GM18867 (cell line): ENCODE measurements at regions not wholly inside any gene's neighbourhood (a gene's known extent, or its start where the extent isn't known, plus 50 kb on each side); places are given as distances from the start of the nearest gene placed in this dataset.

Experiments used
- ATAC-seq: cut with Tn5 transposase; IDR thresholded peaks from one replicate; pipeline ENCODE4 v1.9.1; 2021; ENCODE audit warnings: mild to moderate bottlenecking, moderate library complexity; ENCODE audit not compliant: unreplicated experiment

DNA sequence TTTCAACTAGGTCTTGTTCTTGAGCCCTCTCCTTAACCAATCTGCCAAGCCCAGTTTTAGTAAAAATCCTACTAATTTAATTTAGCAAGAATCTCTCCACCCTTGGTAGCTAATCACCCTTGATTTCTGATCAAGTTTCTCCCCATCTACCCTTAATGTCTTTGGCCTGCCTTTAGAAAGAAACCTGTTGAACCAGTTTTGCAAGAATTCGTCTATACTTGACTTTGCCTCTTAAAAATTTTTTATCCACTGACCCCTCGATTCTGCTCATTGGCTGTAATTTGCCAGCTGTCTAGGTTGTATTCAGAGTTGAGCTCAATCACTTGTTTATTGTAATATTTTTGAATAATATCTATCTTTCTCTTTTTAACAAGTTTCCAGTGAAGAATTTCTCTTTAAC lies 1138.5 kb downstream of the CDH11 start:
- no peak for ATAC-seq

DNA sequence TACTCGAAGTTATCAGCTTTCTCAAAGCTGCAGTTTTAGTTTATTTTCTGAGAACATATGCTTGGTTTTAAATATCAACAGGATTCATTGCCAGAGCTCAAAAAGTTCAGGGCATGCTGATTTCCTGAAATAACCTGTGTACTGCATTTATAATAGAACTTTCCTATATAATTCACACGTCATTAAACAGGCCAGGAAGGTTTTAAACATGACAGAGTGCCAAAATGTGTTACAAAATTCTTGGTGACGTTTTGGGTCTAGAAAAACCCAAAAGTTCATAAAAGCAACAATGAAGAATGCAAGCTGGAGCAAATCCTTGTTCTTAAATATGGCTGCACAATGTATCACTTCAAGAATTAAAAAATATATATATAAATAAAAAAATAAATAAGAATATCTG lies 1139.1 kb downstream of the CDH11 start:
- ATAC-seq = no peak

DNA sequence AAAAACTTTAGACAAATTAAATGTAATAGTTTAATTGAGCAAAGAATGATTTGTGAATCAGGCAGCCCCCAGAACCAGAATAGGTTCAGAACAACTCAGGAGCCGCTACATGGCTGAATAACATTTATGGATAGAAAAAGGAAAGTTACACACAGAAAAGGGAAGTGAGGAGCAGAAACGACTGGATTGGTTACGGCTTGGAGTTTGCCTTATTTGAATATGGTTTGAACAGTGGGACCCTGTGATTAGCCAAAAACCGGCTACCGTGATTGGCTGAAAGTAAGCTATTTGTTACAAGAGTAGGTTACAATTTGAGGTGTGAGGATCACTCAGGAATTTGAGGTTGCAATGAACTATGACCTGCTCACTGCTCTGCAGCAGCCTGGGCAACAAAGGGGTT lies 1139.8 kb downstream of the CDH11 start:
- no peak for ATAC-seq

DNA sequence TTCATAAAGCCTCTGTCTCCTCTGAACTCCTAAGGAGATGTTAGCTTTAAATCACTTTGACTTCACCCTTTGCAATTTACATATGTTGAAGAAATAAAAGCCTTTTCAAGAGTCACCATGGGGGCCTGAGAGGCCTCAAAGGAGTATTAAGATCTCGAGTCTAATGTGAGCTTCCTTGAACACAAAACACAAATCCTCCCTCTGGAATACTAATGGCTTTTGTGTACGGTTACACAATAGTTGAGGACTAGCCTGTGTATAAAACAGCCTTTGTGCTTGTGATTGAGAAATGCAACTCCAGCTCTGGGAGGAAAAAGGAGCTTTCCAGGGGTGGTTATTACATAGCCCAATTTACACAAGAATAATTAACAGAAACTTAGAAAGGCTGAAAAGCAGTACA lies 1140.2 kb downstream of the CDH11 start:
- no peak for ATAC-seq

DNA sequence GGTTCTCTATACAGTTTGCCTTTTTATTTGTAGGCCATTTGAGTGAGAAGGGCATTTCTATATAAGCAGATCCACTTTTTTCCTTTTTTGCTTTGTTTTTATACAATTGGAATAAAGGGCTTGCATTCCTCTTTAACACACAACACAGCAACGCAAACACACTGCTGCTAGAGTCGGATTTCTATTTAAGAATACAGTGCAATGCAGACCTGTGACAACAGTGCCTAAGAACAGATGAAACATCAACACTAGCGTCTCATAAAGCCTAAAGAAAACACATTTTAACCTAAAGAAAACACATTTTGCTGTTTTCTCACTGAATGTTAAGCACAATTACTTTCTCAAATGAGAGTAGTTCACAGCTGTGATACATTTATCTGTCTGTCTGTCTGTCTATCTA lies 1141.1 kb downstream of the CDH11 start:
- ATAC-seq = no peak

DNA sequence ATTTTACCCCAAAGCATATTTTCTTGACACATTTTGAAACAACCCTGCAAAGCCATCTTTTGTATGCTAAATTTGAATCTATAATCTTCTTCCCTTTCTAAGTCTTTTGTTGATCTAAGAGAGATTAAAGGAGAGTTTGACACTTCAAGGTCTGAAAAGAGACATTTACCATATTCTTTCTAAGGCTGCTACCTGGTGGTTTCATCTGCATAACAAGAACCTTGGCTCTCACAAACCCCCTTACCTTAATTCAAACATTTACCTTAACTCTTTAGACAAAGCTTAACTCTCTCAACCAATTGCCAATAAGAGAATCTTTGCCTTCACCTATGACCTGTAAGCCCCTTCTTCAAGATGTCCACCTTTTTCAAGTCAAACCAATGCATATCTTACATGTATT lies 1143.6 kb downstream of the CDH11 start:
- ATAC-seq = no peak

DNA sequence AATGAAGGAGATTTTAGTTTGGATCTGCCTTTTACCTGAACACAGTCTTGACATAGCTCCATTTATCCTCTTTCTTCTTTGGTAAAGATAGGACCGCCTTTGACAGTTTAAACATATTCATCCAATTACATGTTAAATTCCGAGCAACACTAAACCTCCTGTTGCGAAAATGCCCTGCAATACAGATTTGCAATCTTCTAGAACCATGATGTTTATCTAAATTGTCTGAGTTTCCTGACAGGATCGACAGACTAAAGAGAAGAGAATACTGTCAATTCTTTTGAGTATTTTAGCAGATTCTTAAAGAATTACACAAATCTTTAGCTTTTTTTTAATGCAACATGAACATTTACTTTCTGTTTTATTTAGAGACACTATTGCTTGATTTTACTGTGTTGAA lies 1145.5 kb downstream of the CDH11 start:
- ATAC-seq = no peak

DNA sequence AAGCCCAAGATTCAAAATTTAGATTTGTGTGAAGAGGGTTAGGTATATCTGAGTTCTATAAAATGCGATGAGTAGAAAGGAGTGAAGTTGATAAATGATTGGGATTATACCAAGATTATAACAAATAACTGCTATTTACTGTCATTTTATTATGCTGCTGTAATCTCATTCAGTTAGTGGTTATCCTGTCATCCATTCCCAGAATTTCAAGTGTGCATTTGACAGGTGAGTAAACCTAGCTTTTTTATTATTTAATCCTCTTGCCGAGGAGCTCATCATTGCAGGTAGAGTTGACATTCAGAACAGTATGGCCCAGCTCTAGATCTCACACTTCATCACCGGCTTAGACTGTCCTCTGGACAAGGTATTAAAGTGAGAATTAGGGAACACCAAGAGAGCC lies 1146.2 kb downstream of the CDH11 start:
- ATAC-seq = no peak

DNA sequence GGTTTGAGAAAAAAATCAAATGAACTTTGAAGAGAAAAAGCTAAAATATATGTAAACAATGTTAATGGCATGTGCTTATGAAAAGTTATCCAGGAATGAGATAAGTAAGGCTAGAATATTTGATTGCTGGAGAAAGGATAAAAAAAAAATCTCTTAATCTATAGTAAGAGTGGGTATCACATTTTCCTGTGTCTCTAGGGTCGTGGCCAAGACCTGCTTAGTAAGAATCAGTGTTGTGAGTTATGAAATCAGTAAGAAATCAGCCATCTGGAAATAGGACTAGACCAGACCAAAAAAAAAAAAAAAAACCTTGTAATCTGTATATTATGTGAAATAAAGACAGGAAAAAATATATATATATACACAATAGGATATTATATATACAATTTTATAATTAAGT lies 1153.9 kb downstream of the CDH11 start:
- no peak for ATAC-seq

DNA sequence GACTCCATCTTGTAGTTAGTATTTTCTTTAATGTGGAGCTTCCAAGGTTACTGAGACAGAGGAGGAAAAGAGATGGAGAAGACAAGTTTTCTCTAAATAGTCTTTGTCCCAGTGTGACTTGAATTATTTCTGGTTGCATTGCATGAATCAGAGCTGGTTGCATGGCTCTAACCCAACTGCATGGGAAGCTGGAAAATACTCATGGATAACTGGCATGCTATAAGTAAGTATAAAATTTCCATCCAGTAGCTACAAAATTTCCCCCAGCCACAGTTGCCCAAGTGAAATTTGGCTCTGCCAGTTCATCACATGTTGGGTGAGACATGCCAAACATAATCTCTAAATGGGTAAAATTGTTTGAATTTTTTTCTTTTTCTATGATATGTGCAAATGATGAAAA lies 1161.5 kb downstream of the CDH11 start:
- no peak for ATAC-seq

DNA sequence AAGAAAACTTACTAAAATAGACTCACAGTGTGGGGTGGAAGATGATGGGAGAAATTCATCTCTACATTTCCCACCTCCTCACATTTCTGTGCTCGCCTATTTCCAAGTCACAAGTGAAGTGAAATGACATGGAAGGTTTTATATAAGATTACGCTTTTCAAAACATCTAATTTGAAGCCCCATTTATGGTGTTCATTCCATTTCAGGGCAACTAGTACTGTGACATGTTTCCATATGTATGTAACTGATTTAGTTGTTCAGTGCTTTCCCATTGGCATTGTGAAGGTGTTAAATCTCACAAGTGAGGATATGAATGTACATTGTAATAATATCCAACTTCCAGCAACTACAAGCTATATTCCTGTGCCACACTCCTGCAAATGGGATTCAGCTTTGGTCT lies 1174.8 kb downstream of the CDH11 start:
- no peak for ATAC-seq

DNA sequence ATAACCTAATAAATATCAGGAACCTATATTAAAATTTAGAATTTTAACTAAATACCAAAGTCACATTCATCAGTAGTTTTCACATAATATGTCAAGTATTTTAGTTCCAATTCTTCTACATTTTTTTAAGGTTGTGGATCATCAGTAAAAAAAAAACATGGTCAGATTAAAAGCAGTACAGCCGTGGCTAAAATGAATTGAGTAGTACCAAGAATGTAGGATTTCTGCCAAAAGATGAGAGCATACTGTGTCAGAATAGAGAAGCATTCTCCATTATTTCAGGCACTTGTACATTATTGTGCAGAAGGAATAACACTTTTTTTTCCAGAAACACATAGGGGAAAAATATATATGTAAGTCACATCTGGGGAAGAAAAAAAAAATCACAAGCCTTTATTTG lies 1176.1 kb downstream of the CDH11 start:
- ATAC-seq = no peak

DNA sequence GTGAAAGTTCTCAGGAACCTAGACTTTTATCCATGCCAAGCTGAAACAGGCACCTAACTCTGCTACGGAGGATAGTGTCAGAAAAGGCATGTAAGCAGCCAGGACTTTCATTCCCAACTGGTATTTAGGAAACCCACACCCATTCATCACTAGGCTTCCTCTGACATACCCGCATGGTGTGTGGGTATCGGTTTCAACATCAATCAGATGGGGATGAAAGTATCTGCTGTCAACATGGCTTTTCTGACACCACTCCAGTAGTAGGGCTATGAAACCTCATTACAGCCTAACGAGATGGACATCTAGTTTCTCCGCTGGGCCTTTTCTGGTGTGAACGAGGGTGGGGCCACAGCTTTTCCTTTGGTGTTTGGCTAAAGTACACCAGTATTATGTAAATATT lies 1178.3 kb downstream of the CDH11 start:
- ATAC-seq = no peak

DNA sequence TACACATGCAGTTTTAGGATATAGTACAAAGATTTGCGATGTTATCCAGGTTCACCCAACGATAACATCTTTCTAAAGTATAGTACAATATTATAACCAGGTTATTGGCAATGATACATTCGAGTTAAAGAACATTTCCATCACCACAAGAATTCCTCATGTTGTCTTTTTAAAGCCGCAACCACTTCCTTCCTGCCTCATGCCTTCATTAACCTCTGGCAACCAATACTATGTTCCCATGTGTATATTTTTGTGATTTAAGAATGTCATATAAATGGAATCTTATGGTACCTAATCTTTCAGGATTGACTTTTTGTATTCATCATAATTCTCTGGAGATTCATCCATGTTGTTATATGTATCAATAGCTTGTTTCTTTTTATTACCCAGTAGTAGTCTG lies 1183.2 kb downstream of the CDH11 start:
- no peak for ATAC-seq

DNA sequence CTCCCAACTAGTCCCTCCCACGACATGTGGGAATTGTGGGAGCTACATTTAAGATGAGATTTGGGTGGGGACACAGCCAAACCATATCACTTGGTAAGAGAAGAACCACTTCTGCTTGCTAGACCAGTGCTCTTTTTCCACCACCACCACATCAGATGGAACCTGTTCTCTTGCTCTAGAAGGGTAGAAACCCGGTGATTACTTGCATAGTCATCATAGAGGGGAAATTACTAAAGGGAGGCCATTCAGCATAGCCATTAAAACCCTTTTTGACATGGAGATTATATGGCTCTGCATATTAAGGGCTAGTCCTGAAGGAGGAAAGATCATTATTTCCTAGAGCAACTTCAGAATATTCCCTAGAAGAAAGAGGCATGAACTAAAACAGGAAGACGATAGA lies 1188.0 kb downstream of the CDH11 start:
- no peak for ATAC-seq

DNA sequence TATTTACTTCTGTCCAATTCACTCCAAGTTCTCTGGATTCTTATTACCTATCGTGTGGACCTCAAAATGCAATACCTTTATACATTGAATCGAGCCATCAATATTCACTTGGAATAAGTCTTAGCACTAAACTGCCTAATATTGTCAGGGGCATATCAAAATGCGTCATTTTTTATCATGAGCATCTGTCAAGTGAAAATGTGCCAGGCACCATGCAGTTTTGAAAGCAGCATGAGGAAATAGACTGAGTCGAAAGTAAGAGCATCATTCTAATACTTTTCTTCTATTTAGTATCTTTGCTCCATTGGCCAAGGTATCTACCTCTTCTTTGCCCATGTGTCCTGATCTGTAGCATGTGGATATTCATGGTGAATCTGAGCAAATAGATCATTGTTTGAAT lies 1193.4 kb downstream of the CDH11 start:
- no peak for ATAC-seq

DNA sequence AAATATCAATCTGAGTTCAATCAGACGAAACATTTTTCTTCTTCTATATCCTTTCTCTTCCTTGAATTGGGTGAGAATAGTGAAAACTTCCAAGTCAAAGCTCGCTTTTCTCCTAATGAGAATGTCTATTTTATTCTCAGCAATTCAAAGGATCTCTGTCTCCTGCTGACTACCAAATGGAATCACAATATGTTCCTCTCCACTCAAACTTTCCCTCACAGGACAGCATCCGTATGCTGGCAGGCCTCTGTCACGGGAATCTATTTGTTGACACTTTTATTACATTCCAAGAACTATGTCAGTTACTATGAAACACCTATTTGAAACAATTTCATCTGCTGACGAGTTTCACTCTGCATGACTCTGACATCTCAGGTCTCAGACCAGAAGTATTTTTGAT lies 1196.6 kb downstream of the CDH11 start:
- ATAC-seq = no peak

DNA sequence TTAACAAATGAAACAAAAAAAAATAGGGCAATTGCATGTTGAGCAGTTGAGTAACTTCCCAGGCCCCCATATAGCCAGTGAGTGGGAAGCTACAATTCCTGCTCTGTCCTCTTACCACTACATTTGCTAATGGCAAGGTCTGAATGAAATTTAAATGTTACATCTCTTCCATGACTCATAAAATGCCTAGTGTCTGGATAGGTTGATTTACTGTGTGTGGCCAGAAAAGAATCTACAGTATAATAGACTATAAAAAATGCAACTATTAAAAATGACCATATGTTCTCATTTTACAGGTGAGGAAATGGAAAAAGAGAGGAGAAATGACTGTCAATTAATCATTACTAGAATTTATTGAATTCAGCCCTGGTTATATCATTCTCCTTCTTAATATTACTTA lies 1199.3 kb downstream of the CDH11 start:
- ATAC-seq = no peak

DNA sequence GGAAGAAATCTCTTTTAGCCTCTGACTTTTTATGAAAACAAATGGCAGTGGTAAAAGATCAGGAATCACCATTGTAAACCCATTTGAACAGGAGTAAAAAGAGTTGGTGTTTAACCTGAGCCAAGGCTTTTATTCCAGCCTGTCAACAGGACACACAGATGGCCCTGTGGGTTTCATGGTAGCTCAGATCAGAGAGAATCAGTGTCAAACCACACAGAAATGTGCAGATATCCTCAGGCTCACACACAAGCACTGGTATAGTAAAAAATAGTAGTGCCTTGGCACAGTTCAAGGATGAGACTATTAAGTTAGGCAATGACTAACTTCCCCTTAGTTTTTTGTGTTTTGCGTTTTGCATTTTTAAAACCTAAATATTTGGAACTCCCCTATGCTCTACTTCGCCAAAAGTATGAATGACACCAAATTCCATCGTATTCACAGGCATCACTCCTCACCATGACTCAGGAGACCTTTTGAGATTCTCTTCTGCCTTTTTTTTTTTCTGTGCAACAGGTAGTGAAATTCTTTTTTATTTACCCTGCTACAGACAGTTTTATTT lies 1200.0 kb downstream of the CDH11 start:
- no peak for ATAC-seq

DNA sequence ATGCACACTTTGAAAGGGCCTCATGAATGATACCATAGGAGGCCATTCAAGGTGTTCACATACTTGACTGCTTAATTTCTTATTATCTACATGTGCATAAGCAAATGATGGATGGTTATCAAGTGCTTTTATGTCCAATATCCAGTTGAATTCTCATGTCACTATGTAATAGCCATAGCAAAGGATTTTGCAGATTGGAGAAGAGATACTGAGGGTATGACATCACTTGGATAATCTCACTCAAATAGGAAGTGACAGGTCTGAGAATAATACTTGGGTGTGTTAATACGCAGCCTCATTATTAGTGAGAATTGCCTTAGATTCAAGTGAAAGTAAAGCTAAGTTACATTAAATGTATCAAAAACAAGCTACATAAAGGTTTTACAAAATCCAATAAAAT lies 1208.6 kb downstream of the CDH11 start:
- ATAC-seq = no peak

DNA sequence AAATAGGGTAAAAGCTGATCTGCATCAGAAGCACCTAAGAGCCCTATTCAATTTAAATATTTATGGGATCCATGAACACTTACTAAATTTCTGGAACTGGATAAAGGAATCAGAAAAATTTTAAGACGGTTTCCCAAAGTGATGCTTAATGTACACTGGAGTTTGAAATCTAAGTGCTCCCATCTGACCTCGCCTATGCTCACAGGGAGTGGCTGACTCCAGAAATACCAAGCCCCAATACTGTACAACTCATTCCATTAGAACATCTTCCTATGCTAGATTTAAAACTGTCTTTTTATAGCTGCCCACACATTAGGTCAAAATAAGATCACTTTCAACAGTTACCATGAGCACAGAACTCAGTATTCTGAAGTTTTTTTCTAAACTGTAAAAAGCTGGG lies 1214.6 kb downstream of the CDH11 start:
- ATAC-seq = no peak

DNA sequence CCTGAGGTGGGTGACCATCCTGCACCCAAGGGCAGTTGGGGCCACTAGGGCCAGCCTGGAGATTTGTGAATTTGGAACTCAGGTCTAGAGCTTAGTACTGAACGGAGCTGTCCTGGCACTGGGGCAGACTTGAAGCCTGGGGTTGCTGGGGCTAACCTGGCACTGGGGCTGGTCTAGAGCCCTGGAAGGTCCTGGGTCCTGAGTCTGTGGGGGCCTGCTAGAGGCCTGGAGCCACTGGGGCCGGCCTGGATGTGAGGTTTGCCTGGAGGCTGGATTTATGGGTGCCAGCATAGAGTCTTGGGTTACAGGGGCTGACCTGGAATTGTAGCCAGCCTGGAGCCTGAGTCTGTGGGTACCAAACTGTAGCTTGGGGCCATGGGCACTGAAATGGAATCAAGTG lies 1216.9 kb downstream of the CDH11 start:
- ATAC-seq = no peak

DNA sequence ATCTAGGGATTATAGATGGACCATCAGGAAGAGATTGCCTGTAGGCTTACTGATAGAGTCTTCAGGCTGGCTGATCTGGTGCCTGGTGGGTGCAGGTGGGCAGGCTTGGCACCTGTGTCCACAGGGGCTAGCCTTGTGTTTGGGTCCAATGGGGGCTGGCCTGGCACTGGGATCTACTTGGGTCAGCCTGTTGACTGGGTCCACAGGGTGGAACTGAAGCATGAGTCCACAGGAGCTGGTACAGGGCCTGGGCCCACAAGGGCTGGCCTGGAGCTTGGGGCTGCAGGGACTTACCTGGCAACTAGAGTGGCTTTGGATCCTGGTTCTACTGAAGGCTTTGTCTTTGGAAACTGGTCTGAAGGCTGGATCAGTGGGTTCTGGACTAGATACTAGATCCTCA lies 1217.7 kb downstream of the CDH11 start:
- ATAC-seq = no peak
